HPDE6-E6E7 (cell line): ENCODE measurements at regions not wholly inside any gene's neighbourhood (a gene's known extent, or its start where the extent isn't known, plus 50 kb on each side); places are given as distances from the start of the nearest gene placed in this dataset.

Experiments used
- DNase-seq: peaks from one replicate; pipeline ENCODE4 v3.0.0; 2011; ENCODE audit warnings: missing footprints; ENCODE audit errors: extremely low spot score

DNA sequence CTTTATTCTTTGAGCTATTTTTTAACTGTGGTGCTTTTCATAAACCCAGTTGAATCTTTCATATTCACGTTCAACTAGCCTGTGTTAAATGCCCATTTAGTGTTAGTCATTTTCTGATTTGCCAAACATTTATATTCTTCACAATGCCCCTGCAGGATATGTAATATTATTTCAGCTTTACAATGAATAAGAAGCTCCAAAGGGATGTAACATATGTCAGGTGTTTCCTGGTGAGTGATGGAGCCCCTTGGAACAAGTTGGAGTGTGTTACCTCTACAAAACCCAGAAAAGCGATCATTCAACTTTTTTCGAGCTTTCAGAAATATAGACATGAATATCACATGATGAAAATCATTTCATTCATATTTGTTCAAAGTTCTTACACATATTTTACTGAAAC is 471.0 kb upstream of the CDH2 start:
- no peak for DNase-seq

DNA sequence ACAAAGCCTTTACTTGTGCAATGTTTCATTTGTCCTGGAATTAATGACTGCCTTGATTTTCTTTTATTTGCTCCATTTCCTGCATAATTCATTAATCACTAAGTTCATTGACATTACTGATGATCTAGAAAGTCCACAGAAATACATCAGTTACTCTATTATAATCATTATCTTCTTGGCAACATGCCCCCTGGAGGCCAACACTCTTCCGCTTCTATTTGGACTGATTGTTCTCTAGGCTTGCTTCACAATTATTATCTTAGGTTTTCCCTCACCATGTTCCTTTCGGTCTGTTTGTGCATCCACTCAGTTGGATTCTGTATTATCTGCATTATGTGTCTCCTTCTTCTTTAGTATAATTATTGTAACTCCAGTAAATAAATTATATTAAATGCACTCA is 461.0 kb upstream of the CDH2 start:
- DNase-seq: no peak

DNA sequence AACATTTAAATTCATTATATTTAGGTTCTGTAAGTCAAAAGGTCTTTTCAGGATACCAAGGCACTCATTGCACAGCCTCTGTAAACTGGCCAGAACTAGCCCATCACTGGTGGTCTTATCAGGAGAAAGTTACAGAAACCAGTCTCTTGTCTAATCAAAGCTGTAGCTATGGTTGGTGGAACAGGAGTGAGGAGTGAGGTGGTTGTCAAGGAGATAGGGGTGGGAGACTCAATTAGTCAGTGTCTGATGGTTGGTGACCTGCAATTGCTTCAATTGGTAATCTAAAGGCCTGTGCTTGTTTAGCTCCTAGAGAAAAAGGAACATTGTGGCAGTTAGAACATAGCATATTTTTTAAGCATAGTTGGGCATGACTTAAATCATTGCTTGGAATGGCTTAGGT is 458.6 kb upstream of the CDH2 start:
- DNase-seq: no peak

DNA sequence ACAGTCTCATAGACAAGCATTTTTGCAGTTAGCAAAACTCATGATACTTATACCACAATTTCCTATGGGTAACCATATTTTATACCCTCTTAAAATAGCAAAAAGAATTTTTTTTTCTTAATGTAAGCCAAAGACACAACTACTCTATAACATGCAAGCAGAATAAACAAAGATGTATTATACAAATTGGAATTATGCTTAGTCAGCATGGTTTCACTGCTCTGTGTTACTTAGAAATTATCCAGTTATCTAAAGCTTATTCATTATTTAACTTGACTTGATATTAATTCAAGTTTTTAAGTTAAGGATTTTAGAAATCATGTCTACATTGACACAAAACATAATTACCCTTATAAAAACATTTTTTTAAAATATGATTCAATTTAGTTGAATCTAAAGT is 449.8 kb upstream of the CDH2 start:
- no peak for DNase-seq

DNA sequence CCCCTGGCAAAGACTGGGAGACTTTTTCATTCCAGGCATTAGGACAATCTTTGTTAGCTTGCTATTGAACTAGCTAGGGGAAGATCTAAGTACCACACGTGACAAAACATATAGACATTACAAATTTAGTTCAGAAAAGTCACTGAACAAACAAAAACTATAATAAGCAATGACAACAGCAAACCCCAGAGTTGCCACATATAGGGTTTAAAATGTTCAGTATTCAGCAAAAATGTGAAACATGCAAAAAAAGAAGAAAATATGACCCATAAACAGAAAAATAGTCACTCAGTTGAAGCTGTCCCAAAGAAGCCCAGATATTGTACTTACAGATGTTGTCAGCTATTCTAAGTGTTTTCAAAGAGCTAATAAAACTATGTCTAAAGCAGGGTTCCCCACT is 431.1 kb upstream of the CDH2 start:
- DNase-seq: no peak

DNA sequence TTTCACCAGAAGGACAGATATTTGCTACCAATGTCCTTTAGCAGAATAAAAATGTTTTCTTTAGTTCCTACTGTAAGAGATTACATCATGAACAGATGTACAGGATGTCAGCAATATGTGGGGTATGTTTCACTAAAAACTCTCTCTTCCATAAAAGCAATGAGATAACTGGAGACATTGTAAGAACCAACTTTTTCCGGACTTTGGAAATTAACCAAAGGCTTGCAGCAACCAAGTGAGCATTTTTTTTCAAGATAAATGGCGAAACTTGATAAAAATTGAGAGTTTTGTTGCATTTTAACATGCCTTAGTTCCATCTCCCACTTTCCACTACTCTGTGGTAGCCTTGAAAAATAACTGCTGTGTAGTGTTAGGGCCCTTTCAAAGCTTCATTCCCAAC is 429.8 kb upstream of the CDH2 start:
- DNase-seq: no peak

DNA sequence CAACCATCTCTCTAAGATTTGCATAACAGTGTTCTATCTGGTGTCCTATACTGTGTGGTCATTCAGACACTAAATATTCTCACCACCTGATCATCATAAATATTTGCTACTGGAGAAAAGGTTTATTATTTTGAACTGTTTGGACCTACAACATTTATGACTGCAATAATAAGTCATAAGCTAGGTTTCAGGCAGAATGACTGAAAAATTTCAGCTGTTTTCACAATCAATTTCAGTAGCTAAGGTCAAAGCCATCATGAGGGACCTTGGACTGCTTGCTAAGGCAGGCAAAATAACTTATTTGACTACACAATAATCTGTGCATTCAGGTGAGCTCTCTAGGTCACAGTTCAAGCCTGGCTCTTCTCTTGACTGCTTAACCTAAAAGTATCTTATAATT is 425.5 kb upstream of the CDH2 start:
- DNase-seq: no peak

DNA sequence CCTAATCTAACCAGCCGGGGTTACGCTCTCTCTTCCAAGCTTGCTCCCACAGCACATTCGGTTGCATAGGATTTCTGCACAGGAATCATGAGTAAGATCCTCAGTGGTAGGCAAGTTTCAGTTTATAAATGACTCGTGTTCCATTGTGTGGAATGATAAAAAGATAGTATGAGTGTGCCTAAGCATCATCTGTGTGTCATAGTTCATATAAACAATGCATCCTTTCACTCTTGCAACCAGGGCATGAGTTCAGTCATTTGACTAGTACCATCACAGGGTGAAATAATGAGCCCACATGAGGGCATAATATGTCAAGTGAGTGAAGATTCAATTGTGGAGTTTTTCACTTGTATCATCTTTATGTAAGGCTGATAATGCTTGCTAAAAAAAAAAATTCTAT is 417.1 kb upstream of the CDH2 start:
- DNase-seq: no peak

DNA sequence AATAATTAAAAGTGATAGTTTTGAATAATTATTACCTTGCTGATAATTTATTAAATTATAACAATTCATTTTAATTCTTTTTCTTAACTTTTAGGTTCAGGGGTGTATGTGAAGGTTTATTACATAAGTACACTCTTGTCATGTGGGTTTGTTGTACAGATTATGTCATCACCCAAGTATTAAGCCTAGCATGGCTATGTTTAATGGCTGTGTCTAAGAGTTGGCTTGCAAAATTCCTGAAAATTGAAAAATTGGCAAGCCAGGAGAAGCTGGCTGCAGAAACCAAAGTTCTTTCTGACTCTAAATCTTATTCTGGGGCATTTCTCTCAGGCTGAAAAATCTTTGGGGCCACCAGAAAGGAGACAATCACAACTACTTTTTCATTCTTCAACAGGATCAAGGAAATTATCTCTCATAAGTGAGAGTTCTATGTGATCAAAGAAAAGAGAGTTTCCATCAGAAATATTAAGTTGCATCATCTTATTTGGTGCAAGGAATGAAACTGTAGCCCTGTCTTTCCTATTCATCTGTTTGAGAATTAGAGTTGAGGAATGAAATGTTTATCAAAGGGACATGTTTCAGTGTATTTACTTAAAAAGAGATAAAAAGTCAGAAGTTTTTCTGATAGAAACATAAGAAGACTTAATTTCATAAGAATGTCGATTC is 412.1 kb upstream of the CDH2 start:
- no peak for DNase-seq

DNA sequence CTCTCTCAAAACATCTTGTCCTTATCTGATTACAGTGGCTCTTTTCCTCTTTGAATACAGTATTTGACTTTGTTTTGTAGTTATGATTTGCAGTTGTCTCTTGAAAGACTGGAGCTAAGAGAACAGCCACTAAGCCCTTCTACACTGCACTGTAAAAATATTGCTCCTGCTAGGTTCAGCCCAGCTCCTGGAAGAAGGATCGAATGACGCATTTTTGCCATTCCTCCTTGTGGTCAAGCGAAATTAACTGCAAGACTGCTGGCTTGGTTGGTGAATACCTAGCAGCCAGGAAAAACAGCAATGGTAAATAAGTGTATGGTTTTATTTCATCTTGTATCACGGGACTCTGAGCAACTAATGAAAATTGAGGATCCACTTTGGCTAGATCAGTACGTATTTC is 407.8 kb upstream of the CDH2 start:
- no peak for DNase-seq

DNA sequence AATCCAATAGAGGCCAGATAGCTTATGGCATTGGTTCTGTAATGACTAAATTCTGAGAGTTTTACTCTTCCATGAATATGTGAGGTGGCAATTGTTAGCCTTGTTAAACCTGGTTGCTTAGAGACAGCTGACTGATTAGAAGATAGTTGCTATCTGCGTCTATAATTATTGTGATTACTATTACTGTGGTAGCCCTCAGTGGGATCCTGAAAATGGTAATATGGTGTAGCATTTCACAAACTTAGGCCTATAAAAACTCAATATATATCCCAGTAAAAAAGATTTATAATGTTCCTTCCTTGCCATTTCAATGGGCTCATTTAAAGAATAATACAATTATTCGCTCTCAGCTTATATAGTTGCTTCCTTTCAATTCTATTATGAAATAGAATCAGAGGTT is 405.8 kb upstream of the CDH2 start:
- no peak for DNase-seq

DNA sequence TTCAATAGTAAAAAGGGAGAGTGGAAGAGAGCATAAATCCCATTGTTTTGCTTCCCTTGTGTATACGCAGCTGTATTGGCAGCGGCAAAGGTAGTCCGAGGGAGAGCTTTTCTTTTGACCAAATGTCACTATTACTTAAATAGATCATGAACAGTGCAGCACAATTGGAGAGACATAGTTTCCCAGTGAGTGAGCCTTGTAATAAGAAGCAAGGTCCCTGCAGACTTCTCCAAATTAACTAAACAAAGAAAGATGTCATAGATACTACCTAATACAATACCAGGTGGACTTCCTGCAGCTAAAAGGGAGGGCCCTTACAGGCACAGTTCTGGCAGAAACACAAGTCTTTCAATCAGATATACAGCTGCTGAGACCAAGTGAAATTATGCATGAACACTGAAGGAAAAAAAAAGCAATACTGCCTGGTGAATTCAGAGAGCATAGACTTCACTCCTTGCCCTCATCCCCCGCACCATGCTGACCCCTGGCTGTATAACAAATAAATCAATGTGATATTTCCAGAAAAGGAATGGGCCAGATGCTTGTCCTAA is 404.7 kb upstream of the CDH2 start:
- DNase-seq: no peak

DNA sequence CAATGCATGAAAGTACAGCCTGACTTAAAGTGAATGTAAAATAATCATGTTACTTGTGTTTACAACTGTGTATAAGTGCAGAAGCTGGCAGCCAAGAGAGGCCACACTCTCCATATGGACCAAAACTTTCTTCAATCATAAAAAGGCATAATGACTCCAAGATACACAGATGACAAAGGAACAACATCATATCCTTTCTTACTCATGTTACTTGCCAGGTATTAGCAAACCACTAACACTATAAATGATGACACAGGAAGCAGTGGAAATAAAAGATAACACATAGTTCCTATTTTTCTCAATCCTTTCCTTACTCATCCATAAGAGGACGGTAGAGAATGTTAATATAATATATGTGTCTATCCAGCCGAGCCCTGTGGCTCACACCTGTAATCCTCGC is 400.0 kb upstream of the CDH2 start:
- no peak for DNase-seq

DNA sequence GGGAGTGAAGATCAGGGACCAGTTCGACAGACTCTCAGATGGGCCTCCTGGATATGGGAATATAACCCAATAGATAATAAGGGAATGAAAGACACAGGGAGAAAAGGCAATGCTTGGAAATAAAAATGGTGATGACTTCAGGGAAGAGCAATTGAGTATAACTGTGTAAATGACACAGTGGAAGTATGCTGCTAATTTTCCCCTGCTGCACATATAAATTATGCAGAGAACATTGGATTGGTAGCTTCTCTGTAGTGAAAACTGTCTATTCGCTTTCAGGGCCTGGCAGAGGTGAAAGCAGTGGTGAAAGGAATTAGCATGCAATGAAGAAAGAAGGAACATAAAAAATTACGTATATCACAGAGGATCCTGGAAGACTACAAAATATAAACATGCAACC is 398.2 kb upstream of the CDH2 start:
- no peak for DNase-seq

DNA sequence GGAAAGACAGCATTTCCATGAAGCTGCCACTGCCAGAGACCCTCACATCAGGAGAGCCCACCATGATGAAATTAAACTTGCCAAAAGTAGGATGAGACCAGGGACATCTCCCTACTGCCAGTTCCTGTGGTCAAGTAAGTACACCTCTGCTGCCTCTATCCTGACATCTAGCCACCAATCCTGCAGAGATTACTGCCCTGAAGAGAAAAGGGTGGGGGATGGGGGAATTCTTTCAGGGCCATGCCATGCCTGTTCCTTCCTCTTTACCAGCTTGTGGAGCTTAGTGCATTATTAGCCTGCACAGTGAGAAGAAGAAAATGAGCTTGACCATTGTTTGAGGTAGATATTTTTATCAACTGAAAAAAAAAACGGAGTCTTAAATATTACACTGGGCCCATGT is 397.2 kb upstream of the CDH2 start:
- DNase-seq: no peak

DNA sequence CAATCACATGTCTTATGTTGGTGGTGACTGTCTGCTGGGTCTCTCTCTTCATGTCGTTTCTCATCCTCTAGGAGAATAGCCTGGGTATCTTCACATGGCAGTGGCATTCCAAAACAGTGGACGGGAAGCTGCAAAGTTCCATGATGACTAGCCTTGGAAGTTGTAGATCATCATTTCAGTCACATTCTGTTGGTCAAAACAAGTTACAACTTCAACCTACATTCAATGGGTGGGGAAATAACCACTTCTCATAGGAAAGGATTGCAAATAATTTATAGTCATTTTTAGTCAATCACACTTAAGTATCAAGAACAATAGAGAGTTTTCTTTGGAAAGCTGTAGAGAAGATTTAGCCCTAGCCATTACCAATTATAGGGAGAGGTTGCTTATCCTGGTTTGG is 395.0 kb upstream of the CDH2 start:
- DNase-seq: no peak

DNA sequence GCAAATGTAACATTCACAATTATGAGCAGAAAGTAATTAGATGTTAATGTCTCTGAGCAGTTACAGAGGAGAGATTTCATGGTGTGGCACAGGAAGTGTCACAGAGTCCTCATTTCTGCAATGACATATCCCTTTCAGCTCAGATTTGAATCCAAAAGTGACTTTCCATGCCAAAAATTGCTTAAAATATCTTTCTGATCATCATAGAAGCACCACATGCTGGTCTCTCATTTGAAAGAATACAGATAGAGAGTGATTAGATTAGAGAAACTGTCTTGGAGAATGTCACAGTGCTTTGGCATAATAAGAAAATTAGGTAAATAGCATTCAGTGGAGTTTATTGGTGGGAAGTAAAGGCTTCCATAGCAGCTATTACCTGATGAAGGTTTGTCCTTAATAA is 383.4 kb upstream of the CDH2 start:
- no peak for DNase-seq

DNA sequence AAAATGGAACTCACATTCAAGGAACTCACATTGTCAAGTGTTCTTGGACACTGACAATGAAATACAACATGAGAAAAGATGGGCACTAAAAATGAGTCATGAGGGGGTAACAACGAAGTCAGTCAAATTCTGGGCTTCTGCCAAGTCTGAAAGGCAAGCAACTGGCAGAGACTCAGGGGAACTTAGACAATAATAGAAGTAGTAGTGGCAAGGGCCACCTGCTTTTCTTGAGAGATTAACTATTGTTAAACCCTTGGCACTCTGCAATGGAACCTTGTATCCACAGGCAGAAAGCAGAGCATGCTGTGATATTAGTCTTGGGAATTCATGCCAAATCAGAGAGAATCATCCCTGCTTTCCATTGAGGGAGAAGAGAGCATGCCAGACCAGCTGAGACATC is 382.6 kb upstream of the CDH2 start:
- DNase-seq: no peak

DNA sequence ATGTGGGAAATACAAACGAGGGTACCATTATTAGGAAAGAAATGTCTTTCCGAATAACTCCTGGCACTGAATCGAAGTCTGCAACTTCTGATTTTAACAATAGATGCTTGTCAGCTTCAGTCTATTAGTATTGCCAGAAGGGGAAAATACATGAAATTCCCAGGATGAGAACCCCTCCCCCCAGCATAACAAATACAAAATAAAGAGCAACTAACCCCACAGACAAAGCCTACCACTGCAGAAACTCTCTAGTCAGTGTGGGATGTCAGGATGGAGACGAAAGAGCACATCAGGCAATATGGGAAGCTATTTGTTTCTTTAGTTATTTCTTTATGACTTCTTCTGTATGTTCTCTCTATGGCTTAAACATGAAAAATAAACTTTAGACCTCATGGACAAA is 365.0 kb upstream of the CDH2 start:
- no peak for DNase-seq

DNA sequence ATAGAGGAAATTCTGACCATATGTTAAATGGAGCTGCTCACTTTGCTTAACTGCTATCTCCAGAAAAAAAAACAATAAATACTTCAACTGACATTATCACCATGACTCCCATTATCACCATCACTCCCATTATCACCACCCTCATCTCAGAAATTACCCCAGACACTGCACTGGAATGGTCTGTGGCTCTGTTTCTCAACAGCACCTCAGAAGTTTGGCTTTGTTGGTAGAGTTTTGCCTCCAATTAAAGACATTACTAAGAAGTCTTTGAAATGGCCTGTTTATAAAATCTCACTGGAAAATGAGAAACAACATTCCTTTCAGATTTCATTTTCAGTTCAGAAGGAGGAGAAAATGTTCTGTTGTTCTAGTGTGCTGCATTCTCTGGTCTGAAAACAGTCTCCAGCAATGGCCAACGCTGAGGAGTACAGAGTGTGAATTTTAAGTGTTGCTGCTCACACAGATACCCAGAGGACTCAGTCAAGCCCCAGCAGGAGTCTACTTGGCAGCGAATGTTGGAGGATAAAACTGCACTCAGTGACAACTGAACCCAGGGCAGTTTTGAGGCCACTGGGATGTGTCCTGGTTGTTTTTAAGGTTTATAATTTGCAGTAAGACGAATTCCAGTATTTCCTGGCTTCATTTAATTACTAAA is 364.5 kb upstream of the CDH2 start:
- no peak for DNase-seq

DNA sequence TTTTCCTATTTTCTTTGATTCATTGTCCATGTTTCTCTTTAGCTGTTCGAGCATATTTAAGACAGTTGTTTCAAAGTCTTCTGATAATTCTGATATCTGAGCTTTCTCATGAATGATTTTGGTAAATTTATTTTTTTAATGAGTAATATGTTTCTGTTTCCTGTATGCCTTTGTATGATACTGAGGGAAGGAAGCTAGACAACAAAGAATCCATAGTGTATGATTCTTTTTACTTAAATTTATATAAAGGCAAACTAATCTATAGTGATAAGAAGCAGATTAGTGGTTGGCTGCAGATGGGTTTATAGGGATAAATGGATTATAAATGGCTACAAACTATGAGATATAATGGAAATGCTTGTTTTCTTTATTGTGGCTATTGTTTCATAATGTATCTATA is 352.7 kb upstream of the CDH2 start:
- no peak for DNase-seq

DNA sequence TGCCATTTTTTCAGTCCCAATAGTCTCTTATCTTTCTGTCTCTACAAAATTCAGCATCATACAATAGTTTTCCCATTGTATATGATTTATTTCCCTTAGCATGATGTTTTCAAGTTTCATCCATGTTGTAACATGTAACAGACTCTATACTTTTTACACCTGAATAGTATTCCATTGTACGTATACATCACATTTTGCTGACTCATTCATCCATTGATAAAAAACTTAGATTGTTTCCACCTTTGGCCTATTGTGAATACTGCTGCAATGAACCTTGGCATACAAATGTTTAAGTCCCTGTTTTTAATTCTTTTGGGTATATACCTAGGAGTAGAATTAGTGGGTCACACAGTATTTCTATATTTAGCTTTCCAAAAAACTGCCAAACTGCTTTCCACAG is 349.3 kb upstream of the CDH2 start:
- no peak for DNase-seq

DNA sequence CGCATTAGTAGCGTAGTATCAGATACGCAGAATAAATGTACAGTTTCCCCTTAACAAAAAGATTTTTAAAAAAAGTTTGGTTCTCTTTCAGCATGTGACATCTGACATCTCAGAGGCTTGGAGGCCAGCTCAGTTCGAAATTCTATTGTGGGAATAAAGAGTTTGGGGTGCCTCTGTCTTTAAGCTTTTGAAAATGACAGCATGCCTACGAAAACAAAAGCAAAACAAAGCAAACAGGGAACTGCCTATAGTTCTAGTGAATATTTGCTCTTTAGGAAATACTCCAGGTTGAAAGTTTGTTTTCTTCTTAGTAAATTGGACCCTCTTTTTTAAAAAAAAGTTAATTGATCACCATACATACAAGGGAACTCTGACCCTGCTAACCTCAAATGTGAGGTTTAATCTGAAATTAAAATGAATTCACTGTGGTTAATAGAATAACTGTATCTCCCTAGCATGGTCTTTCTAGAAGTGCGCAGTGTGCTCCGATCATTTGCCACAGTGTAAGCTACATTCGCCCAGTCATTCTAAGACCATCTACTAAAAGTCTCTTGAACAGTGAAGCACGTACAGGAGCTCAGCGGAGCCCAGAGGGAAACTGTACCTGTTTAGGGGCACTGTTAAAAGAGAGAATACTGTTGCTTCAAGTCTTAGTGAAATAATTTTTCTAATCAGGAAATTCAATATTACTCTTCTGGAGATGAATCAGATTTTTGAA is 347.0 kb upstream of the CDH2 start:
- DNase-seq: no peak
